HepG2 (cell line): ENCODE measurements at regions not wholly inside any gene's neighbourhood (a gene's known extent, or its start where the extent isn't known, plus 50 kb on each side); places are given as distances from the start of the nearest gene placed in this dataset.

Experiments
- ATAC-seq: fragments of 200-7000 bp; cut with Tn5 transposase; 3 replicates; pipeline ENCODE4 v1.9.1; 2020; ENCODE audit warnings: mild to moderate bottlenecking, moderate library complexity
- BruUV-seq: library from RNA; stranded (reverse); fragments of 400-500 nt; replicated peaks from 2 replicates; lab custom pipeline; 2021; lab: Mats Ljungman, UMichigan
- CTCF ChIA-PET: fragments of 300-600 bp; formaldehyde crosslinking; extraction: SDS; loops from one replicate; lab custom pipeline; 2021; ENCODE audit warnings: low total read pairs, inconsistent platforms, low intra/inter-chr PET ratio; lab: Yijun Ruan, JAX
- POLR2A ChIA-PET: fragments of 350-600 bp; sonication (Branson Sonifier 250); formaldehyde crosslinking; loops from one replicate; lab custom pipeline; 2020; ENCODE audit warnings: antibody characterized with exemption, inconsistent platforms; lab: Yijun Ruan, JAX
- DNase-seq: peaks from one replicate; pipeline ENCODE4 v3.0.0-alpha.2; 2015; ENCODE audit warnings: low spot score
- FAIRE-seq: peaks from 3 replicates; lab custom pipeline; 2011; peaks lifted over from hg19 to GRCh38; lab: Jason Lieb, UNC
- H2AFZ ChIP-seq: one replicate; pipeline ENCODE4 v1.6.1; 2011; ENCODE audit warnings: low read length, inconsistent platforms
- H3K27ac ChIP-seq: fragments of 300-600 bp; 3 replicates; pipeline ENCODE4 v1.8.0; 2011; ENCODE audit warnings: mixed run types, mild to moderate bottlenecking, mixed read lengths, low read length, inconsistent platforms; ENCODE audit not compliant: insufficient read depth; ENCODE audit errors: extremely low read length
- H3K27me3 ChIP-seq, 2 experiments: fragments of 200-600 bp in 1 of 2; 2 replicates in 1 of 2; 3 replicates in 1 of 2; pipeline versions ENCODE4 v1.6.0 to v1.8.0; 2011; ENCODE audit warnings: low read length in 2 of 2, mild to moderate bottlenecking in 2 of 2, moderate library complexity in 2 of 2, inconsistent platforms in 1 of 2; ENCODE audit not compliant: insufficient read depth in 2 of 2, control insufficient read depth in 1 of 2
- H3K36me3 ChIP-seq, 2 experiments: fragments of 200-600 bp in 1 of 2; replicated peaks in 1 of 2; 2 replicates in 1 of 2; 3 replicates in 1 of 2; pipeline versions ENCODE4 v1.5.1 to v1.8.0; 2011; ENCODE audit warnings: low read length in 2 of 2, inconsistent platforms in 1 of 2; ENCODE audit not compliant: insufficient read depth in 2 of 2, control insufficient read depth in 1 of 2
- H3K4me1 ChIP-seq: 2 replicates; pipeline ENCODE4 v1.5.1; 2012; ENCODE audit warnings: low read length, inconsistent platforms; ENCODE audit not compliant: insufficient read depth
- H3K4me2 ChIP-seq: 2 replicates; pipeline ENCODE4 v1.6.0; 2011; ENCODE audit warnings: low read depth, low read length, inconsistent platforms
- H3K4me3 ChIP-seq, 3 experiments: fragments of 200-600 bp in 1 of 3; sonication (generic), shearing (Covaris generic) in 1 of 3; replicated peaks in 1 of 3; 2 replicates each; pipeline ENCODE4 v1.5.1; 2011 to 2016; ENCODE audit warnings: low read length in 3 of 3, inconsistent platforms in 2 of 3, low read depth in 2 of 3, mild to moderate bottlenecking in 2 of 3, control low read depth in 1 of 3, mixed read lengths in 1 of 3; ENCODE audit not compliant: insufficient read depth in 1 of 3
- H3K79me2 ChIP-seq: one replicate; pipeline ENCODE4 v1.6.1; 2011; ENCODE audit warnings: low read length, inconsistent platforms; ENCODE audit not compliant: insufficient read depth
- H3K9ac ChIP-seq: 2 replicates; pipeline ENCODE4 v1.6.0; 2011; ENCODE audit warnings: mild to moderate bottlenecking, low read depth, low read length, inconsistent platforms; ENCODE audit not compliant: insufficient read depth
- H3K9me3 ChIP-seq: 2 replicates; pipeline ENCODE4 v1.5.1; 2012; ENCODE audit warnings: mild to moderate bottlenecking, low read length
- H4K20me1 ChIP-seq: 2 replicates; pipeline ENCODE4 v1.6.0; 2011; ENCODE audit warnings: inconsistent platforms, mild to moderate bottlenecking, low read length, moderate library complexity; ENCODE audit not compliant: insufficient read depth
- CBX5 ChIP-seq: sonication (generic); formaldehyde crosslinking; IDR thresholded peaks from 2 replicates; pipeline ENCODE4 v1.4.0; 2020; ENCODE audit warnings: missing genetic modification reagents, borderline replicate concordance
- PRDM15 ChIP-seq: sonication (generic); formaldehyde crosslinking; IDR thresholded peaks from 2 replicates; pipeline ENCODE4 v1.4.0; 2020; ENCODE audit warnings: missing genetic modification reagents
- STAT5B ChIP-seq: sonication (generic); formaldehyde crosslinking; IDR thresholded peaks from 2 replicates; pipeline ENCODE4 v1.4.0; 2020; ENCODE audit warnings: missing genetic modification reagents
- TCF7L2 ChIP-seq: IDR thresholded peaks from 2 replicates; pipeline ENCODE4 v1.6.1; 2011; ENCODE audit warnings: mild to moderate bottlenecking, low read depth, low read length, moderate library complexity
- ZFP90 ChIP-seq: sonication (generic); formaldehyde crosslinking; IDR thresholded peaks from 2 replicates; pipeline ENCODE4 v1.8.0; 2022; ENCODE audit warnings: missing genetic modification reagents, mild to moderate bottlenecking, inconsistent platforms, borderline replicate concordance
- ZNF124 ChIP-seq: sonication (generic); formaldehyde crosslinking; IDR thresholded peaks from 2 replicates; pipeline ENCODE4 v1.4.0; 2020; ENCODE audit warnings: missing genetic modification reagents
- ZNF639 ChIP-seq: conservative IDR thresholded peaks from 2 replicates; pipeline ENCODE4 v1.6.1; 2018; ENCODE audit warnings: missing genetic modification reagents
- ZNF678 ChIP-seq: sonication (generic); formaldehyde crosslinking; IDR thresholded peaks from 2 replicates; pipeline ENCODE4 v1.4.0; 2020; ENCODE audit warnings: mild to moderate bottlenecking, missing genetic modification reagents
- WGBS: methylation state at CpG from one replicate; pipeline ENCODE4 v1.1.6; 2017; ENCODE audit warnings: low lambda C conversion rate; 5-methylcytosine and 5-hydroxymethylcytosine counted together
- in situ Hi-C: cut with HindIII; loops from 2 replicates; pipeline ENCODE4 v1.10.0; 2017; ENCODE audit warnings: low pct_unique_long_range_greater_than_20kb; ENCODE audit not compliant: extremely low pct_ligation_motif_present
- intact Hi-C: fragments of 100-400 bp; cut with micrococcal nuclease; formaldehyde crosslinking; loops from one replicate; pipeline ENCODE4 v1.10.0; 2022; ENCODE audit not compliant: unreplicated experiment
- TF ChIP-seq, protein P1 (sequence below): sonication (generic); formaldehyde crosslinking; IDR thresholded peaks from 2 replicates; pipeline ENCODE4 v1.4.0; 2020; ENCODE audit warnings: missing genetic modification reagents

DNA sequence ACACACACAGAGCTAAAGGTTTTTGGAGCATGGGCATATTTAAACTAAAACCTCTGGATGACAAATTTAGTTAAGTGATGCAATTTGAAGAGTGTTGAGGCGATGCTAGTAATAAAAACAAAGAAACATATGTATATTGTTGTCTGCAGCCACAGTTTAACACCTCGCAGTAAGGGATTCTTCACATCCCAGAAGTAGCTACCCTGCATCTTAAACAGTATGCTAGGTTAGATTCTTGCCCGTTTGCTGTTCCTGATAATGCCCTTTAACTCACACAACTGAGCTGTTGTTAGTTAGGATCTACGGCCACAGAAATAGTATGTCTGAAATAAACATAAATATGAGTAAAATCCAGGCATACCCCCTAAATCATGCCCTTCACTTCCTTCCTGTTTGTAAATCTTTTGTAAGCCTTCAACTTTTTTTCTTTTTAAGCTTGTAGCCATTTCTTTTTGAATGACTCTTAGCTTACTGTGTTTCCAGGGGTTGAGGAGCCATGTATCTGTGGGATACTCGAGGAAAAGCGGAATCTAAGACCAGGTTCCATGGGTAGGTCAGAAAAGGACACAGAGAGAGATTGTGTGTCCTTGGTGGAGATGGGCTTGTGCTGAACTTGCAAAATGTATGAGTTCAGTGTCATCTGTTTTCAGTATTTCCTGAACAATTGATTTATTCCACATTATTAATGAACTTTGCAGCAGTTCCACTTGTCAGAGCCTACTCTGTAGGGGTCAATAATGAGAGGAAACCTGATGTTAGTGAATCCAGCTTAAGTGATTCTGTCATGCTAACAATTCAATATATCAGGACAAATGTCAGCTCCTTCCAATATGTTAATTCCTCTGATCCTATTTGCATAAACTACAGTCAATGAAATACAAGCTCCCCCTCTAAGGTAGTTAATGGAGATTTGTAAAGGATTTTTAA, 349.6 kb downstream of the GPAT3 start:
- no peak for FAIRE-seq
- in situ Hi-C loops: no loop called here
- WGBS: 15% methylated on average over 6 of the region's 6 CpGs

GRCh38 chr4:83876047-83876446, 340.1 kb downstream of the GPAT3 start:
- no TSS peak for BruUV-seq
- H4K20me1 ChIP-seq: no peaks in the 10 kb centered on the region
- DNase-seq: no peak
- intact Hi-C loops: no loop called here
- WGBS: 0% methylated on average over 1 of the region's 1 CpG
- H3K4me3 ChIP-seq: no peak overlapping the region
- ChIA-PET POLR2A (no interaction called here), CTCF (no interaction called here)
- H3K27me3 ChIP-seq: no peaks in the 10 kb centered on the region
- no peak for FAIRE-seq
- H3K79me2 ChIP-seq: no peaks in the 10 kb centered on the region
- H3K4me2 ChIP-seq: no peak overlapping the region
- H3K9me3 ChIP-seq: no peaks in the 10 kb centered on the region
- H3K36me3 ChIP-seq: no peaks in the 10 kb centered on the region
- H3K27ac ChIP-seq: no peak overlapping the region
- H3K9ac ChIP-seq: no peak overlapping the region
- in situ Hi-C loops: no loop called here
- no peak for ATAC-seq
- H2AFZ ChIP-seq: no peak overlapping the region
- no peaks in the 10 kb centered on the region for H3K4me1 ChIP-seq
- no peak for TF ChIP-seq ZNF678 (CRISPR knock-in tag)
- no peak for TF ChIP-seq ZFP90
- TF ChIP-seq PRDM15 (CRISPR knock-in tag): no peak
- no peak for TF ChIP-seq STAT5B (CRISPR knock-in tag)
- TF ChIP-seq TCF7L2: no peak
- no peak for TF ChIP-seq CBX5 (CRISPR knock-in tag)
- TF ChIP-seq ZNF124 (CRISPR knock-in tag): no peak
- no peak for TF ChIP-seq ZNF639 (CRISPR knock-in tag)

More for the DNA sequence above, 349.6 kb downstream of the GPAT3 start:
- Histone ChIP-seq H3K36me3 (no peaks in the 10 kb centered on the region), H3K9me3 (no peaks in the 10 kb centered on the region), H3K9ac (no peak overlapping the region), H2AFZ (no peak overlapping the region), H4K20me1 (no peaks in the 10 kb centered on the region), H3K27ac (no peak overlapping the region), H3K27me3 (no peaks in the 10 kb centered on the region), H3K4me3 (no peak overlapping the region), H3K79me2 (no peaks in the 10 kb centered on the region), H3K4me1 (no peaks in the 10 kb centered on the region), H3K4me2 (no peak overlapping the region)
- CTCF ChIA-PET: no interaction called here
- DNase-seq: no peak
- BruUV-seq: no TSS peak
- intact Hi-C loops: no loop called here
- TF ChIP-seq, protein P1, sequence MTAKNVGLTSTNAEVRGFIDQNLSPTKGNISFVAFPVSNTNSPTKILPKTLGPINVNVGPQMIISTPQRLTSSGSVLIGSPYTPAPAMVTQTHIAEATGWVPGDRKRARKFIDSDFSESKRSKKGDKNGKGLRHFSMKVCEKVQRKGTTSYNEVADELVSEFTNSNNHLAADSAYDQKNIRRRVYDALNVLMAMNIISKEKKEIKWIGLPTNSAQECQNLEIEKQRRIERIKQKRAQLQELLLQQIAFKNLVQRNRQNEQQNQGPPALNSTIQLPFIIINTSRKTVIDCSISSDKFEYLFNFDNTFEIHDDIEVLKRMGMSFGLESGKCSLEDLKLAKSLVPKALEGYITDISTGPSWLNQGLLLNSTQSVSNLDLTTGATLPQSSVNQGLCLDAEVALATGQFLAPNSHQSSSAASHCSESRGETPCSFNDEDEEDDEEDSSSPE (CRISPR knock-in tag): no peak
- no peak for ATAC-seq
- POLR2A ChIA-PET: interaction anchor here (0.6 kb wide), 1 partner anchor 59 kb away, joined by 3 read pairs; no protein-coding TSS in a partner anchor
